NB4 (cell line): ENCODE measurements at regions not wholly inside any gene's neighbourhood (a gene's known extent, or its start where the extent isn't known, plus 50 kb on each side); places are given as distances from the start of the nearest gene placed in this dataset.

ENCODE experiments used
- DNase-seq: peaks from one replicate; pipeline ENCODE4 v3.0.0; 2010; ENCODE audit warnings: low read depth
- H3K4me3 ChIP-seq: one replicate; pipeline ENCODE4 v1.5.1; 2011; ENCODE audit warnings: mild to moderate bottlenecking, low read depth, low read length, moderate library complexity
- CTCF ChIP-seq: IDR thresholded peaks from one replicate; pipeline ENCODE4 v1.5.1; 2012; ENCODE audit warnings: low read depth, low read length
- MAX ChIP-seq: IDR thresholded peaks from 2 replicates; pipeline ENCODE4 v1.6.1; 2011; ENCODE audit warnings: low read depth, low read length
- MYC ChIP-seq: IDR thresholded peaks from 2 replicates; pipeline ENCODE4 v1.6.1; 2011; ENCODE audit warnings: low read depth, low read length
- POLR2A ChIP-seq: IDR thresholded peaks from 2 replicates; pipeline ENCODE4 v1.6.1; 2011; ENCODE audit warnings: mild to moderate bottlenecking; ENCODE audit not compliant: insufficient read length; ENCODE audit errors: extremely low read depth

GRCh38 chr1:232327899-232328298 lies 302.0 kb downstream of the SIPA1L2 start:
- H3K4me3 ChIP-seq = no peak overlapping the region
- no peak for DNase-seq
- no peak for TF ChIP-seq MYC
- TF ChIP-seq POLR2A = no peak
- TF ChIP-seq CTCF = no peak
- TF ChIP-seq MAX = no peak

DNA sequence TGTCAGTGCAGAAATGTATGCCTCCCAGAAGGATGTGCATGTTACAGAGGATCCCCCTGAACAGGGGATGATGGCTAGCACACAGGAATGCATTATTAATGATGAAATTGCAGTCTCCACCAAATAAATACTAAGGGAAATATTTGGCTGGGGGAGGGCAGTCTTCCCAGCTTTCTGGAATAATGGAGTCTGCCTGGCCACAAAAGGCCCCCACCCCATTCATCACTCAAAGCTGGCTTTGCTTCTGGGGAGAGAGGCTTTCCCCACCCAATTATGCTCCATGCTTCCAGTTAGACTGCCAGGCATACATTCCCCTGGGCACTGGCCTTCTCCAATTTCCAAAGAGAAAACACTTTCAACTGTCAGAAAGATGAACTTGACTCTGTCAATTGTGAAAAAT lies 302.7 kb downstream of the SIPA1L2 start:
- H3K4me3 ChIP-seq = no peak overlapping the region
- no peak for DNase-seq
- TF ChIP-seq CTCF (no peak), POLR2A (no peak), MAX (no peak), MYC (no peak)

- no peak for DNase-seq
- no peak for TF ChIP-seq POLR2A
- TF ChIP-seq MAX = no peak
- TF ChIP-seq MYC = no peak
- no peak for TF ChIP-seq CTCF
- no peak overlapping the region for H3K4me3 ChIP-seq
Observed at GRCh38 chr1:232322162-232322734, 307.7 kb downstream of the SIPA1L2 start.

DNA sequence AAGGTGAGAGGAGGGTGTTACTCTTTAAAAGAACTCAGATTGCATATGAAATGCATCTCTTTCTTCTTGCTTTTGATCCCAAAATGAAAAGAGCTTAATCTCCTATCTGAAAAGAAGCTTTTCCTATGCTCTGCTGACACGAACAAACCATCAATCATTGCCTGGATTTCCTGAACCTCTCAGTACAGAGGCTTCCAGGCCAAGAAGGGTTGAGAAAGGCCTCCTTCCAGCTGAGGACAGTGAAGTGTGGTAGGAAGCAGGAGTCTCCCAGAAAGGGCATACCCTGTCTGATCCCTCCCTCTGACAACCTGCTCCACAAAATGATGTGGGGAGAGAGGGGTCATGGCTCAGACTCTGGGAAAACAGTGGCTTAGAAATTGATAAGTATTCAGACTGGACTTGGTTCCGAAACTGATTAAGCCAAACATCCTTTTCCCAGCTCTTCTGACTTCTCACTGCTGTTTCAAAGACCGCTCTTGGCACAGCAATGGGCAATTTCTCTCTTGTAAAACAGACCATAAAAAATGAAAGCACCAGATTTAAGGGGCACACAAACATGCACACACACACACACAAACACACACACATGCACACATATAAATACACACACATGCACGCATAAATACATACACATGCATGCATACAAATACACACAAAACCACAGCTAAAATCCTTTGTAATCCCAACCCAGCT lies 310.3 kb downstream of the SIPA1L2 start:
- no peak for DNase-seq
- TF ChIP-seq CTCF = no peak
- H3K4me3 ChIP-seq = no peak overlapping the region

DNA sequence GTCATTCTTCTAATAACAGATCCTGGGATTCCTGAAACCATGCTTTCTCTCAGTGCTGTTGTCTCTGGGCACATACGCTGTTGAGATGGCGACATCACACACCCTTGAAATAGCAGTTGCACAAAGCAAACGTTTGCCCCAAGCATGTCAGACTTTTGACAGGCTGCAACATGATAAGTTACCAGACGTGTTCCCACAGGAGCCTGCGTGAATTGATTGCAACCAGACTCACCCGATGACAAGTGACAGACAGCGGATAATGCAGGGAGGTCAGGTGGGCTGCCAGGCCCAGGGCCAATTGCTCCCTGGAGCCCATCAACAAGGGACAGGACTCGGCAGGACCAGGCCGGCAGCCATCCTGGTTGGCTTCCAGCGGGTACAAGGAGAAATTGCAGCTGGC lies 310.9 kb downstream of the SIPA1L2 start:
- no peak for DNase-seq
- no peak for TF ChIP-seq POLR2A
- no peak for TF ChIP-seq MYC
- TF ChIP-seq MAX = no peak
- no peak for TF ChIP-seq CTCF
- H3K4me3 ChIP-seq = no peak overlapping the region
